SH-SY5Y (cell line): ENCODE measurements at regions not wholly inside any gene's neighbourhood (a gene's known extent, or its start where the extent isn't known, plus 50 kb on each side); places are given as distances from the start of the nearest gene placed in this dataset.

Experiments
- GATA2 ChIP-seq: IDR thresholded peaks from 2 replicates; pipeline ENCODE4 v1.6.1; 2011; ENCODE audit warnings: mild to moderate bottlenecking, low read depth, low read length
- GATA3 ChIP-seq: IDR thresholded peaks from 2 replicates; pipeline ENCODE4 v1.6.1; 2011; ENCODE audit warnings: low read depth, mild to moderate bottlenecking, low read length, moderate library complexity

DNA sequence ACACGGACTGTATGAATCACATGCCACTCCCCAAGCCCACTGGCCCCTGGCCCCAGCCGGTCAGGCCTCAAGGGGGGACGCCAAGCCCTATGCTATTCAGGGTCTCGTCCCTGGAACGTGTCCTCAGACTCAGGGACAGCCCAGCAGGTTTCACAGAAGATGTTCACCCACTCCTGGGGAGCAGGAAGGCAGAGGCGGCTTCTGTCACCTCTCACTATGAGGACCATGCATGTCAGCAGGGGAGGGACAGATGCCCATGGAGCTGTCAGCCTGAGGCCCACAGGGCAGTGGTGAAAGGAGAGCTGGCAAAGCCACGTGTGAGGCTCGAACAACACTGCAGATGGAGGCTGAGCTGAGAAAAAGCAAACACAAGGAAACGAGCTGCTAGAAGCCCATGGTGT lies 192.0 kb downstream of the SHANK2 start:
- no peak for TF ChIP-seq GATA3
- no peak for TF ChIP-seq GATA2
